K562 (cell line): ENCODE measurements at regions not wholly inside any gene's neighbourhood (a gene's known extent, or its start where the extent isn't known, plus 50 kb on each side); places are given as distances from the start of the nearest gene placed in this dataset.

Experiments used
- CEBPB ChIP-seq: fragments of 450-650 bp; IDR thresholded peaks from 2 replicates; pipeline ENCODE4 v1.6.1; 2016; ENCODE audit warnings: missing genetic modification characterization, missing compliant biosample characterization
- GABPA ChIP-seq: fragments of 200-800 bp; sonication (Bioruptor generic); conservative IDR thresholded peaks from 2 replicates; pipeline ENCODE4 v1.6.1; 2016; ENCODE audit warnings: low read depth, missing genetic modification characterization, missing compliant biosample characterization
- ILF3 ChIP-seq: fragments of 450-650 bp; IDR thresholded peaks from 2 replicates; pipeline ENCODE4 v1.6.1; 2018; ENCODE audit warnings: antibody characterized with exemption, mild to moderate bottlenecking, moderate library complexity, borderline replicate concordance
- PRMT5 ChIP-seq: sonication (generic); formaldehyde crosslinking; IDR thresholded peaks from 2 replicates; pipeline ENCODE4 v1.5.0; 2020; ENCODE audit warnings: missing genetic modification reagents
- RREB1 ChIP-seq: fragments of 250-450 bp; sonication (Bioruptor Pico); IDR thresholded peaks from 2 replicates; pipeline ENCODE4 v1.4.0; 2020
- SNIP1 ChIP-seq: fragments of 450-650 bp; IDR thresholded peaks from 2 replicates; pipeline ENCODE4 v1.7.1; 2017; ENCODE audit warnings: low read depth, mild to moderate bottlenecking
- TCFL5 ChIP-seq: fragments of 250-450 bp; sonication (Bioruptor Pico); conservative IDR thresholded peaks from 2 replicates; pipeline ENCODE4 v1.6.1; 2021; ENCODE audit warnings: mild to moderate bottlenecking, moderate library complexity, matching md5 sums
- ZC3H11A ChIP-seq: IDR thresholded peaks from 2 replicates; pipeline ENCODE4 v1.6.1; 2012; ENCODE audit warnings: low read depth, low read length, improper control_type of control experiment
- ZNF146 ChIP-seq: IDR thresholded peaks from one replicate; pipeline ENCODE4 v1.6.1; 2018; ENCODE audit warnings: missing compliant biosample characterization; ENCODE audit not compliant: unreplicated experiment
- ZNF398 ChIP-seq: fragments of 250-450 bp; sonication (Bioruptor Pico); IDR thresholded peaks from 2 replicates; pipeline ENCODE4 v1.8.0; 2021; ENCODE audit warnings: moderate library complexity, mild to moderate bottlenecking, inconsistent platforms
- ZNF449 ChIP-seq: fragments of 250-450 bp; sonication (Bioruptor Pico); IDR thresholded peaks from 2 replicates; pipeline ENCODE4 v1.8.0; 2022; ENCODE audit warnings: moderate library complexity, mild to moderate bottlenecking, inconsistent platforms
- ZNF551 ChIP-seq: fragments of 250-450 bp; sonication (Bioruptor Pico); IDR thresholded peaks from 2 replicates; pipeline ENCODE4 v1.5.0; 2021; ENCODE audit warnings: mild to moderate bottlenecking, moderate library complexity
- TF ChIP-seq, protein P1 (sequence below): fragments of 450-650 bp; IDR thresholded peaks from 2 replicates; pipeline ENCODE4 v1.6.1; 2016; ENCODE audit warnings: mild to moderate bottlenecking
- TF ChIP-seq, protein P2 (sequence below): fragments of 250-450 bp; sonication (Bioruptor Pico); IDR thresholded peaks from 2 replicates; pipeline ENCODE4 v1.4.0; 2020

- TF ChIP-seq ZNF398 (CRISPR knock-in tag) (no peak), ZC3H11A (0 out of 2 replicates have a peak, but pooled peaks have one; percentile 36), ZNF551 (CRISPR knock-in tag) (no peak), SNIP1 (no peak), PRMT5 (CRISPR knock-in tag) (peak; percentile 99), ILF3 (no peak), ZNF449 (no peak), GABPA (tag) (no peak), CEBPB (no peak), ZNF146 (CRISPR knock-in tag) (peak; percentile 76), TCFL5 (CRISPR knock-in tag) (no peak), RREB1 (CRISPR knock-in tag) (no peak)
- TF ChIP-seq, protein P1, sequence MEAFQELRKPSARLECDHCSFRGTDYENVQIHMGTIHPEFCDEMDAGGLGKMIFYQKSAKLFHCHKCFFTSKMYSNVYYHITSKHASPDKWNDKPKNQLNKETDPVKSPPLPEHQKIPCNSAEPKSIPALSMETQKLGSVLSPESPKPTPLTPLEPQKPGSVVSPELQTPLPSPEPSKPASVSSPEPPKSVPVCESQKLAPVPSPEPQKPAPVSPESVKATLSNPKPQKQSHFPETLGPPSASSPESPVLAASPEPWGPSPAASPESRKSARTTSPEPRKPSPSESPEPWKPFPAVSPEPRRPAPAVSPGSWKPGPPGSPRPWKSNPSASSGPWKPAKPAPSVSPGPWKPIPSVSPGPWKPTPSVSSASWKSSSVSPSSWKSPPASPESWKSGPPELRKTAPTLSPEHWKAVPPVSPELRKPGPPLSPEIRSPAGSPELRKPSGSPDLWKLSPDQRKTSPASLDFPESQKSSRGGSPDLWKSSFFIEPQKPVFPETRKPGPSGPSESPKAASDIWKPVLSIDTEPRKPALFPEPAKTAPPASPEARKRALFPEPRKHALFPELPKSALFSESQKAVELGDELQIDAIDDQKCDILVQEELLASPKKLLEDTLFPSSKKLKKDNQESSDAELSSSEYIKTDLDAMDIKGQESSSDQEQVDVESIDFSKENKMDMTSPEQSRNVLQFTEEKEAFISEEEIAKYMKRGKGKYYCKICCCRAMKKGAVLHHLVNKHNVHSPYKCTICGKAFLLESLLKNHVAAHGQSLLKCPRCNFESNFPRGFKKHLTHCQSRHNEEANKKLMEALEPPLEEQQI = peak; percentile 72
- TF ChIP-seq, protein P2, sequence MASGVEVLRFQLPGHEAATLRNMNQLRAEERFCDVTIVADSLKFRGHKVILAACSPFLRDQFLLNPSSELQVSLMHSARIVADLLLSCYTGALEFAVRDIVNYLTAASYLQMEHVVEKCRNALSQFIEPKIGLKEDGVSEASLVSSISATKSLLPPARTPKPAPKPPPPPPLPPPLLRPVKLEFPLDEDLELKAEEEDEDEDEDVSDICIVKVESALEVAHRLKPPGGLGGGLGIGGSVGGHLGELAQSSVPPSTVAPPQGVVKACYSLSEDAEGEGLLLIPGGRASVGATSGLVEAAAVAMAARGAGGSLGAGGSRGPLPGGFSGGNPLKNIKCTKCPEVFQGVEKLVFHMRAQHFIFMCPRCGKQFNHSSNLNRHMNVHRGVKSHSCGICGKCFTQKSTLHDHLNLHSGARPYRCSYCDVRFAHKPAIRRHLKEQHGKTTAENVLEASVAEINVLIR = no peak
Observed at GRCh38 chr5:175796536-175797499, 74.6 kb upstream of the CPLX2 start (continued).
